Common myeloid progenitor, CD34-positive (primary cell): ENCODE measurements at regions not wholly inside any gene's neighbourhood (a gene's known extent, or its start where the extent isn't known, plus 50 kb on each side); places are given as distances from the start of the nearest gene placed in this dataset.

Experiments
- CTCF ChIA-PET: fragments of 350-600 bp; sonication (Branson Sonifier 250); formaldehyde crosslinking; loops from one replicate; lab custom pipeline; 2021; ENCODE audit warnings: antibody characterized with exemption; lab: Charles Lee
- POLR2A ChIA-PET: fragments of 350-600 bp; sonication (Branson Sonifier 250); formaldehyde crosslinking; loops from one replicate; lab custom pipeline; 2021; ENCODE audit warnings: antibody characterized with exemption; lab: Charles Lee
- DNase-seq, 3 donors: peaks; one replicate each; pipeline versions ENCODE4 v3.0.0 to v3.0.0-alpha.2; 2013
- H3K27ac ChIP-seq, 2 experiments: 1 replicate in 1 of 2; 2 replicates in 1 of 2; pipeline ENCODE4 v1.7.0; 2013; ENCODE audit warnings: inconsistent platforms in 2 of 2, low read length in 2 of 2, mild to moderate bottlenecking in 2 of 2, low read depth in 1 of 2, moderate library complexity in 1 of 2; ENCODE audit not compliant: severe bottlenecking in 2 of 2, insufficient read depth in 1 of 2, poor library complexity in 1 of 2
- H3K27me3 ChIP-seq, 5 experiments: replicated peaks in 2 of 5; 1 replicate in 3 of 5; 2 replicates in 2 of 5; pipeline versions ENCODE4 v1.6.1 to v1.7.0; 2013; ENCODE audit warnings: low read length in 4 of 5, mild to moderate bottlenecking in 2 of 5, moderate library complexity in 2 of 5, inconsistent platforms in 1 of 5; ENCODE audit not compliant: insufficient read depth in 5 of 5, control insufficient read depth in 4 of 5
- H3K36me3 ChIP-seq, 4 experiments: 1 replicate in 2 of 4; 2 replicates in 2 of 4; pipeline versions ENCODE4 v1.6.1 to v1.7.0; 2013; ENCODE audit warnings: low read length in 3 of 4, control low read depth in 1 of 4, mild to moderate bottlenecking in 1 of 4; ENCODE audit not compliant: control insufficient read depth in 4 of 4, insufficient read depth in 4 of 4
- H3K4me1 ChIP-seq, 4 experiments: 1 replicate in 3 of 4; 2 replicates in 1 of 4; pipeline versions ENCODE4 v1.6.1 to v1.7.1; 2013; ENCODE audit warnings: low read length in 3 of 4, mild to moderate bottlenecking in 3 of 4, control low read depth in 1 of 4, inconsistent platforms in 1 of 4, moderate library complexity in 1 of 4; ENCODE audit not compliant: control insufficient read depth in 4 of 4, insufficient read depth in 4 of 4; ENCODE audit errors: control extremely low read depth in 1 of 4
- H3K4me3 ChIP-seq, 7 experiments: 1 replicate in 4 of 7; 2 replicates in 3 of 7; pipeline versions ENCODE4 v1.5.1 to v1.7.0; 2013; ENCODE audit warnings: mild to moderate bottlenecking in 7 of 7, low read length in 6 of 7, moderate library complexity in 6 of 7, inconsistent platforms in 2 of 7, low read depth in 2 of 7, control low read depth in 1 of 7; ENCODE audit not compliant: insufficient read depth in 4 of 7, control insufficient read depth in 1 of 7; ENCODE audit errors: extremely low read depth in 1 of 7
- H3K9me3 ChIP-seq, 5 experiments: 1 replicate in 4 of 5; 2 replicates in 1 of 5; pipeline versions ENCODE4 v1.6.1 to v1.7.1; 2013; ENCODE audit warnings: low read length in 4 of 5, mild to moderate bottlenecking in 2 of 5, inconsistent platforms in 1 of 5, low read depth in 1 of 5, moderate library complexity in 1 of 5; ENCODE audit not compliant: control insufficient read depth in 4 of 5, insufficient read depth in 2 of 5; ENCODE audit errors: control extremely low read depth in 1 of 5
- WGBS: methylation state at CpG from one replicate; pipeline ENCODE4 v1.1.5; 2013; ENCODE audit not compliant: insufficient coverage; 5-methylcytosine and 5-hydroxymethylcytosine counted together

DNA sequence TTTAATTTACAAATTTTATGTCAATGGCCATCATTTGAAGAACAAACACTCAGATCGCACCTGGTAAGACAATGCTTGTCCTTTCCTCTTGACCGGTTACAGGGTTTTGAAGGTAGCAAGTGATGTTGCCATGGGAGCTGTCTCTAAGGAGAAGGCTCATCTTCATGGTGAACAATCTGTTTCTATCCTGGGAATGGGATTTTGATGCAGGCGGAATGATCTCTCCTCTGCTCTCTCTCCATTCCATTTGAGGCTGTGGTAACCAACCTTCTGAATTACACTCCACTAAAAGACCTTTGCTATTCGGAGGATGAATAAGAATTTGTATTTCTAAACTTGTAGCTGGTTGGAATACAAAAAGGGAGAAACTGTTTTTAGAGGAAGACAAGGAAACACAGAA, 57.9 kb upstream of the SLC5A9 start:
- ChIA-PET CTCF (no interaction called here), POLR2A (no interaction called here)
- Histone ChIP-seq H3K27ac (no peak overlapping the region), H3K27me3 (no peaks in the 10 kb centered on the region), H3K4me3 (no peak overlapping the region), H3K9me3 (peaks cover 0 to 3% (median 0%) of the 10 kb centered on the region in 5 experiments), H3K36me3 (no peaks in the 10 kb centered on the region), H3K4me1 (no peaks in the 10 kb centered on the region)
- DNase-seq, result no peak
- 100% methylated on average over 2 of the region's 4 CpGs for WGBS

DNA sequence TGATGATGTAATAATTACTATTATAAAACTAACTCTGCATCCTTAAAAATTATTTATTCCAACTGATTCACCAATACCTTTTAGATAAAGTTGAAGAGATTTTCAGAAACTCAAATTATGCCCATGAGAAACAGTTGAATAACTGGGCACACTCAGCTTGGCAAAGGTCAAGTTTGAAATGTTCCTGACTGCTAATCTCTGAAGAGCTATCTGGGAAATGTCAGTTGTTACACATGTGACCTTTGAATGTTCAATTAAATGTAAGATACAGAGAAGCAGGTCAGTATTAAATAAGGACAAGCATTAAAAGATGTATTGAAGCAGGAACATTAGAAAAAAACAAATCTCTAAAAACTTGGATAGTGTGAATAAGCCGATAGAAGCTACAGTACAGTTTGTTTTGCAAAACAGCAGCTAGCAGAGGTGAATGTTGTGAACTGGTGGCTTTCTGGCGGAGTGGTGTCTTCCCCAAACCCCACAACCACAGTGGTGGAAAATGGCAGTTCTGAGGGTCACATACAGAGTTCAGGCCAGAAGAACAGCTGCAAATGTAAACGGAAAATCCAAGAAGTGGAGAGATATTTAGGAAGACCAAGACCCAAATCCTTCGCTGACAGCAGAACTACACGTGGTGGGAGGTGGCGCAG, 61.9 kb upstream of the SLC5A9 start:
- H3K4me3 ChIP-seq, result no peak overlapping the region
- ChIA-PET POLR2A (interaction anchor here (0.5 kb wide), 1 partner anchor 852 kb away, joined by 3 read pairs; no protein-coding TSS in a partner anchor), CTCF (interaction anchor here (1.2 kb wide), 1 partner anchor 43 kb away, joined by 3 read pairs; no protein-coding TSS in a partner anchor)
- WGBS, result 94% methylated on average over 5 of the region's 6 CpGs
- no peaks in the 10 kb centered on the region for H3K36me3 ChIP-seq
- H3K27ac ChIP-seq, result no peak overlapping the region
- DNase-seq, result no peak
- no peaks in the 10 kb centered on the region for H3K4me1 ChIP-seq
- H3K9me3 ChIP-seq, result no peaks in the 10 kb centered on the region
- no peaks in the 10 kb centered on the region for H3K27me3 ChIP-seq

DNA sequence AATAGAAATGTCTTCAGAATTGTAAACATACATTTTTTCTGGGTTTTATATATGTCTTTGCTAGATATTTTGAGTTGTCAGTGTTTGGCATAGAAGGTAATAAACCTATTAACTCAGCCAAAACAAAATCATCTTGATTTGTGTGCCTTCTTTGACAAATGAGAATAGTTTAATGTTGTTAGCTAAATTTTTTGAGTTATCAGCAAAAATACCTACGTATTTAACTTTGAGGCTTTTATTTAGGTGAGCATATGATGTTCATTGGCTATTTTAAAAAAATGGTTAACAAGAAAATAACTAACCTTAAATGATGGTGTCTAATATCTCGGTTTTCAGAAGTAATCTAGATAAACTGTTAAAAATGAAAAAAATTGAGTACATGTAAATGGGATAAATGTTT, 83.2 kb upstream of the SLC5A9 start:
- H3K36me3 ChIP-seq, result no peaks in the 10 kb centered on the region
- no CpG with 5 or more reads among the region's 2 CpGs for WGBS
- H3K4me3 ChIP-seq, result no peak overlapping the region
- POLR2A ChIA-PET, result no interaction called here
- peaks cover 0 to 3% (median 0%) of the 10 kb centered on the region in 5 experiments for H3K27me3 ChIP-seq
- H3K4me1 ChIP-seq, result no peaks in the 10 kb centered on the region
- peaks cover 0 to 5% (median 3%) of the 10 kb centered on the region in 5 experiments for H3K9me3 ChIP-seq
- no peak for DNase-seq
- CTCF ChIA-PET, result no interaction called here
- no peak overlapping the region for H3K27ac ChIP-seq

DNA sequence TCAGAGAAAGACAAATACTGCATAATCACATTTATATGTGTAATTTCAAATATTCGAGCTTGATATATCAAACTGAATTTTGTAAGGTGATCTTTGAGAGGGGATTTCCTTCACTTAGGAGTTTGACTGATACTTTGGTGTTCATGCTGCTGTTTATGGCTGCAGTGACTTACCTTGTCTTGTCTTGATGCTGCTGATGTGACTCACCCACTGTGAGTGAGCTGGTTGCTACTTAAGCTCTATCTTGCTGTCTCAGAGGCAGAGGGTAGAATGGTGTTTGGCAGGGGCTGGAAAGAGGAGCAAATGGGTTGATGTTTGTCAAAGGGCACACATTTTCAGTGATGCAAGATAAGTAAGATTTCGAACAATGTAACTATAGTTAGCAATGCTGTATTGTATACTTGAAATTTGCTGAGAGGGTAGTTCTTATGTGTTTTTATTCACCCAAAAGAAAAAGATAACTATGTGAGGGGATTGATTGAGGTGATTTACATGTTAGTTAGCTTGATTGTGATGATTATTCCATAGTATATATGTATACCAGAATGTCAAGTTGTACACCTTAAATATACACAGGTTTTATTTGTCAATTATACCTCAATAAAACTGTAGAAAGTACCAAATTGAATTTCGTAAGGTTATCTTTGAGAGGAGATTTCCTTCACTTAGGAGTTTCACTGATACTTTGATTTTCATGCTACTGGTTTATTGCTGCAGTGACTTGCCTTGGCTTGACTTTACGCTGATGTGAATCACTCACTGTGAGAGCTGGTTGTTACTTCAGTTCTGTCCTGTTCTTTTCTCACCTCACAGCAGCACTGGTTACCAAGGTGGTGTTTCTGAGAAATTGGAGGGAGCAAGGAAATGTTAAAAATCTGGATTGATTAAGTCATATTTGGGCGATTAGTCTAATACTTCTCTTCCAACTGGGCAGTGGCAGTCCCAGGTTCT, 94.5 kb upstream of the SLC5A9 start:
- 100% methylated on average over 2 of the region's 5 CpGs for WGBS
- Histone ChIP-seq H3K27me3 (peaks cover 0 to 5% (median 0%) of the 10 kb centered on the region in 5 experiments), H3K4me3 (no peak overlapping the region), H3K36me3 (no peaks in the 10 kb centered on the region), H3K27ac (no peak overlapping the region), H3K4me1 (no peaks in the 10 kb centered on the region), H3K9me3 (no peaks in the 10 kb centered on the region)
- ChIA-PET POLR2A (no interaction called here), CTCF (interaction anchor here (1.2 kb wide), 1 partner anchor 19 kb away, joined by 3 read pairs; no protein-coding TSS in a partner anchor)
- DNase-seq, result no peak

DNA sequence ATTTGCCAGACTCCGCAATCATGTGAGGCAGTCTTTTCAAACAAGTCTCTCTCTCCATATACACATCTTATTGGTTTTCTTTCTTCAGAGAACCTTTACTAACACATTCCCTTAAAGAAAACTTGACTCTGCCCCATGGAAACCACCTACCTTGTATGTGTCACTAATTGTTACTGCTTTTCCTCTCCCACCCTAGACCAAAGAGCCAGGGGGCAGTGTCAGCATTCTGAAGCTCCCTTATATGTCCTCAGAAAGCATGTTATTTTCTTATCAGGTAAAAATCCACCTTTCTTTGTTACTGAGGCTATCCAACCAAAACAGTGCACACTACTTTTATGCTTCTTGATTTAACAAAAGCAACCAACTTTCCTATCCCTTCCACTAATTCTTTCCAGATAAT, 98.9 kb upstream of the SLC5A9 start:
- DNase-seq, result no peak
- H3K4me1 ChIP-seq, result no peaks in the 10 kb centered on the region
- POLR2A ChIA-PET, result no interaction called here
- H3K27ac ChIP-seq, result no peak overlapping the region
- 100% methylated on average over 1 of the region's 1 CpG for WGBS
- CTCF ChIA-PET, result no interaction called here
- H3K27me3 ChIP-seq, result peaks cover 0 to 2% (median 0%) of the 10 kb centered on the region in 5 experiments
- H3K36me3 ChIP-seq, result no peaks in the 10 kb centered on the region
- H3K9me3 ChIP-seq, result no peaks in the 10 kb centered on the region
- H3K4me3 ChIP-seq, result no peak overlapping the region

DNA sequence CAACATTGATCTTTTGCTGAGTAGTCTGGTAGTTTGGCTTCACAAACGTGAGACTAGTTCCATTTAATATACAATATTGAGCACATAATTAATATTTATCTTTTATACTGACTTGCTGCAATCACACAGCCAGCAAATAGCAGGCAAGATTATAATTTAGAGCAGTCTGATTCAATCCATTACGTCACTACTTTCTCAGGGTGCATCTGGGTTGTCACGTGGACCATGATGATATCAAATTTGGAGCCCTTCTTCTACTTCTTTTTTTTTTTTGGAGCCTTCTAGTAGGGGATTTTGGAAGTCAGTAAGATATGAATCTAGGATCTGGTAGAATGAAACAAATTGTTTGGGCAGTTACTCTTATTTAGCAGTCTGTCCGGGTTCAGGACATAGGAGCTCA, 100.6 kb upstream of the SLC5A9 start:
- no peaks in the 10 kb centered on the region for H3K36me3 ChIP-seq
- no peak for DNase-seq
- ChIA-PET POLR2A (no interaction called here), CTCF (no interaction called here)
- no peaks in the 10 kb centered on the region for H3K27me3 ChIP-seq
- H3K4me3 ChIP-seq, result no peak overlapping the region
- WGBS, result 65% methylated on average over 2 of the region's 4 CpGs
- no peak overlapping the region for H3K27ac ChIP-seq
- no peaks in the 10 kb centered on the region for H3K4me1 ChIP-seq
- H3K9me3 ChIP-seq, result no peaks in the 10 kb centered on the region

DNA sequence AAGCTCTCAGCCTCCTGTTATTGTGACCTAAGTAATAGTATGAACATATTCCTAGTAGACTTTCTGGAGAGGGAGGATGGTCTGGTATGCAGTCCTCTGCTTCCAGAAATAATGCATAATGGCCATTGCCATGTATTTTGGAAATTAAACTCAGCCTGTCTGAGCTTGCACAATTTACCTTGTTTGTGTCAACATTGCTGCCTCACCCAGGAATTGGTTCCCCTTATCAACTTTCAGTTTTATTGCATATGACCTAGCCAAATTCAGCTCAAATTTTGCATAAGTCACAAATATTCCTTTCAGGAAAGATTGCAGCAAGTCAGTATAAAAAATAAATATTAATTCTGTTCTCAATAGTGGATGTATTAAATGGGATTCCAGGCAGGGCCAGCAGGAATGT, 101.9 kb upstream of the SLC5A9 start:
- CTCF ChIA-PET, result interaction anchor here (0.6 to 1.9 kb wide), 4 partner anchors 10 to 555 kb away, joined by 3 to 5 read pairs (median 4); no protein-coding TSS in a partner anchor

More for the DNA sequence above, 101.9 kb upstream of the SLC5A9 start:
- H3K36me3 ChIP-seq, result no peaks in the 10 kb centered on the region
- no peak overlapping the region for H3K4me3 ChIP-seq
- no peaks in the 10 kb centered on the region for H3K9me3 ChIP-seq
- H3K27me3 ChIP-seq, result no peaks in the 10 kb centered on the region
- H3K27ac ChIP-seq, result no peak overlapping the region
- DNase-seq, result no peak
- H3K4me1 ChIP-seq, result no peaks in the 10 kb centered on the region
- POLR2A ChIA-PET, result no interaction called here
